NCI-H2171 treated with DMSO at 0.1 percent for 48 hours (cell line): ENCODE measurements at regions not wholly inside any gene's neighbourhood (a gene's known extent, or its start where the extent isn't known, plus 50 kb on each side); places are given as distances from the start of the nearest gene placed in this dataset.

ENCODE experiments used
- DNase-seq: peaks from one replicate; lab custom pipeline; 2025; lab: John Stamatoyannopoulos, UW

DNA sequence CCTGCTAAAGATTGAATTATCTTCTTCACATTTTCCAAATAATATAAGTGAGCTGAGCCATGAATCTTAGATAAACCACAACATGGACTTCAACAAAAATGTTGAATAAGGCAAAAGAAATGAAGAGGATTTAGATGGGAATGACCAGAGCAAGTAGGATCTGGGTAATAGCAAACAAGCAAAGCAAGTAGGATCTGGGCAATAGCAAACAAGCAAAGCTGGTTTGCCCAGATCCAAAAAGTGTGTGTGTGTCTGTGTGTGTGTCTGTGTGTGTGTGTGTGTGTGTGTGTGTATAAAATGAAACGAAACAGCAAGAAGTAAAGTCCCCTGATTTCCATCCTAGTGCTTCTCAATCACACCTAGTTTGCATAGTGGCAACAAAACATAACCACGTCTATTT, 549.1 kb downstream of the RERGL start:
- no peak for DNase-seq

DNA sequence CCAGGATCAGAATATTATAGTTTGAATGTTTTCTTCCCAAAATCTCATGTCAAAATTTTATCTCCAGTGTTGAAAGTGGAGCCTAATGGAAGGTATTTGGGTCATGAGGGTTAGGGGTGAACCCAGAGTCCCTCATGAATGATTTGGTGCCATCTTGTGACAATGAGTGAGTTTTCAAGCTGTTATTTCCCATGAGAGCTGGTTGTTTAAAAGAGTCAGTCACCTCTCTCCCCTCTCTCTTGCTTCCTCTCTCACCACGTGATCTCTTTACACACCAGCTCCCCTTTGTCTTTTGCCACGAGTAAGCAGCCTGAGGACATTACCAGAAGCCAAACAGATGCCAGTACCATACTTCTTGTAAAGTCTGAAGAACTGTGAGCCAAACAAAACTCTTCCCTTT, 561.6 kb downstream of the RERGL start:
- no peak for DNase-seq

DNA sequence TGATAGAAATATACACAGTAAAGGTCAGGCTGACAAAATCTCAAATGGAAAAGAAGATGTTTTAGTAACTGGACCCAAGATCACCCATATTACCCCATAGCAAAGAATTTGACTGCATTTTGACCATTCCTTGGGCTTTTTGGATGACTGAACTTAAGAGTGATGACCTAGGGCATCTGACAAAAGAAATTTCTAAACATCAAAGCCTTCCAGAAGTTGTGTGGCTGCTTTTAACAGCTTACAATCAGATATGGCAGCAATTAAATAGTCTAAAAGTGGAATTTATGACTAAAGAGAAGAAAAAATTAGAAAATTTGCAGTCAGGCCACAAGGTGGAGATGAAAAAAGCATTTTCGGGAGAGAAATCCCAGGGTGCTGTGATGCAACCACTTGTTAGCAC, 563.0 kb downstream of the RERGL start:
- DNase-seq: no peak

GRCh38 chr12:17511369-17511768, 578.6 kb downstream of the RERGL start:
- no peak for DNase-seq

GRCh38 chr12:17507336-17507735, 582.7 kb downstream of the RERGL start:
- DNase-seq: no peak

DNA sequence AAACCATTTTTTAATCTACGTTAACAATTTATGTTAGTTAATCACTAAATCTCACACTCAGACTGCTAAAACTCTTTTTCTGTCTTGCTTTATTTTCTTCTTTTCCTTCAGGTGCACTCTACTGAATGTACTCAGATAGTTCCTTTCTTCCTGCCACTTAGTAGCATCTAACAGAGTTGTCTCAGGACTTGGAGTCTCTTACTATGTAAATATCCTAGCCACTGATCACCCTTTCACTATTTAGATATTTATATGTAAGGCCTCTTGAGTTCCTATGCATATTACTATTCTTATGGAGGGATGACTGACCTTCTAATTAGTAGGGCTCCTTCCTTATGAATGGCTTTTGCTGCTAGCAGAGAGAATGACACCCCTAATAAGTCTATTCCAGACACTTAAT, 586.3 kb downstream of the RERGL start:
- DNase-seq: no peak

- no peak for DNase-seq
Measured at GRCh38 chr12:17489452-17489851, 600.5 kb downstream of the RERGL start.

DNA sequence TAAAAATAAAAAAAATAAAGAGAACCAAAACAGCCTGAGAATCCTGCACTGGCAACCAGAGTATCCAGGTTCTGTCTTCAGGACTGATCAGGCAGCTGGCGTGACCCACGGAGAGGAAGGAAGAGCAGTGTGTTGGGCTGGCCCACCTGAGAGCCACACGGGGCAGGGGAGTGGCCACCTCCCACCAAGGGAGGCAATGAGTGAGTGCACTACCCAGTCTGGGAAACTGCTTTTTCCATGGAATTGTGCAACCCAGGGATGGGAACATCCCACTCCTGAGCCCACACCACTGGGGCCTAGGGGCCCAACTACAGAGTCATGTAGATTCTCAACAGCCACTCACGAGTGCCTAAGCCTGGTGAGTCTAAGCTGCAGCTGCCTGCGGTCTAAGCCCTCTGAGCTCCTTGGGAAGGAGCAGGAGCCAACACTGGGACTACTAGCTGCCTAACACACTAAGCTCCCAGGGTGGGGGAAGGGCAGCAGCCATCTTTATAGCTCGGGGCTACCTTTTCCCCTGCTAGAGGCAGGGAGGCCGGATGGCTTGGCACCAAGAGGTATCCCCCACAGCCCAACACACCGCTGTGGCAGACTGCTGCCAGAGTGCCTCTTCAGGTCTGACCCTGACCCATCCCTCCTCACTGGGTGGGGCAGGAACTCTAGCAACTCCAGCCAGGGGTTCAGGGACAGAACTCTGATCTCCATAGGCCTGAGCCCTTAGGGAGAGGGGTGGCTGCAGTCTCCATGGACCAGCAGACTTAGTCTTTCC, 610.9 kb downstream of the RERGL start:
- DNase-seq: no peak

- no peak for DNase-seq
Measured at GRCh38 chr12:17470460-17470859, 619.5 kb downstream of the RERGL start.

GRCh38 chr12:17459214-17459613, 630.8 kb downstream of the RERGL start:
- no peak for DNase-seq

GRCh38 chr12:17456486-17456885, 633.5 kb downstream of the RERGL start:
- DNase-seq: no peak

GRCh38 chr12:17438141-17438540, 651.9 kb downstream of the RERGL start:
- DNase-seq: no peak

GRCh38 chr12:17416748-17417147, 673.2 kb downstream of the RERGL start:
- DNase-seq: no peak

DNA sequence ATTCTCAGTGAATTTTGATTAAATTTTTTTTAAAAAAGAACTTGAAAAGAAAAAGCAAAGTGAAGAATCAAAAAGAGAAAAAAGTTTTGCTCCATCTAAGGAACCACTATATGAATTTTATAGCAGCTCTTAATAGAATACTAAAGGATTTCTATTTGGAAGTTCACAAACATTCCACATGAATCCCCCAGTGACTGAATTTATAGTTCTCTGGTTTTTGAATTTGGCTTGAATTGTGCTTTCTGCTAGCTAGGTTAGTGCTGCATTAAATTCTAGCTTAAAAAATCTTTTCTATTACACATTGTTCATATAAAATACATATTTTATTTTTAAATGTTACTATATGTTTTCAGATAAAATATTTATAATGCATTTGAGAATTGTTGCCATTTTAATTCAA, 675.4 kb downstream of the RERGL start:
- DNase-seq: no peak

DNA sequence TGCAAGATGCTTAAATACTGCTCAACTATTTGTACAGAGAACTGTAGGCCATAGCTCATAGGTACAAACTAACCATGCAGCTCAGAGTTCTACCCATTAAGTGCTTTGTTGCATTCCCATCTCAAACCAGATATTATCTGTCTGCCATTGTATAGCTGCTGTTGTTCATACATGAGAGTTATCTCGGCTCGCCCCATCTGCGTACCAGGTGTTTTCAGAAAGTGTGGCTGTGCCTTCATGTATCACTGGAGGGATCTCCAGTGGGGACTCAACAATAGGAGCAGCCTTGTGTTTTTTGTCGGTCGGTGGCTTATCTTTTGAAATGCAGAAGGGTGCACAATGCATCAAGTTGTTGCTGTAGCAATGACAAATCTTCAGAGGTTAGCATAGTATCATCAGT, 678.3 kb downstream of the RERGL start:
- no peak for DNase-seq

- DNase-seq: no peak
Measured at GRCh38 chr12:17388679-17389078, 701.3 kb downstream of the RERGL start.

- no peak for DNase-seq
Measured at GRCh38 chr12:17383321-17383720, 706.7 kb downstream of the RERGL start.

GRCh38 chr12:17381211-17381610, 708.8 kb downstream of the RERGL start:
- DNase-seq: no peak

DNA sequence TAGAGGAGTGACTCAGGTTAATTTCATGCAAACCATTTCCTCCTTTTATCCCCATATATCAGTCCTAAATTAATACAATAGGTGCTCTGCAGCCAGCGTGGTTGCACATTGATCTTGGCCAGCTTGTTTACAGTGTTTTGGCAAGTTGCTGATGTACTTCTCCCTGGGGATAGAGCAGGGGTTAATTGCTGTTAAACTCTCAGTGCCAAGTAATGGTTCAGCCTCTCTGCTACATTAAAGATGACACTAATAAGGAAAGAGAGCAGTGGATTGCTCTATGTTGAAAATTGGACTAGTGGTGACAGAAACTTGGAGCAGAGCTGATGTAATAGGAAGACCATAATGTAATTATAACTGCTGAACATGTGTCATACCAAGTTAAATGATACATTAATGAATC, 717.5 kb downstream of the RERGL start:
- no peak for DNase-seq

- DNase-seq: no peak
Measured at GRCh38 chr12:17371491-17372215, 718.3 kb downstream of the RERGL start.

- DNase-seq: no peak
Measured at GRCh38 chr12:17370621-17371020, 719.4 kb downstream of the RERGL start.

DNA sequence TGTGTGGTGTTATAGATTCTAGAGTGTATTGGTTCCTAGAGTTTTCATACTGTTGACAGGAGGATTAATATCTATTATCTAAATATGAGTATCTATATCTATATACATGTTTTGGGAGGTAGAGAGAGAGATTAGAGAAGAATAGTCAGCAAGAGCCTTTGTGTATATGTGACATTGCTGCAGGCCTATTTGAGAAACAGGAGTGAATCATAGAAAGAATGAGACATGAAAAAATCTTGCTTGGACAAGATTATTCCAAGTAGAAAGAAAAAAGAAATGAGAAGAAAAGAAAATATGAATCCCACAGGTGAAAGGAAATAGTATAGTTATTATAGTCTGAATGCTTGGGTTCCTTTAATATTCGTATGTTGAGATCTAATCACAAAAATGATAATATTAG, 720.4 kb downstream of the RERGL start:
- DNase-seq: no peak

DNA sequence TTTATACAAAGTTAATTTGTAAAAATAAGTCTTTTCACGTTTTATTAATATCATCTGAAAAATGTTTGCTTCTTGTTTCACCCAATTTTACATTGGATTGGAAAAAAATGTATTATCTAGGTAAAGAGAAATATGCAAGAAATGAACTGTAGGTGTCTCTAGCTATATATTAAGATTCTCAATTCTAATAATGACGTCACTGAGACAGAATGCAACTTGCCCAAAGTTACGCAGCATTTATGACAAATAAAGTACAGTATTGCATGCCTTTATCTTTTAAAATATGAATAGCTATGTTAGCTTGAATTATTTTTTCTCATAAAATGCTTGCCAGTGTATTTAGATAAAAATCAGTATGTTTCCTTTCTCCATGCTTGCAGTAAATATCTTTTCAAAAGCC, 728.8 kb downstream of the RERGL start:
- DNase-seq: no peak

GRCh38 chr12:17358835-17359234, 731.2 kb downstream of the RERGL start:
- no peak for DNase-seq
